ENCODE measurements at regions not wholly inside any gene's neighbourhood (a gene's known extent, or its start where the extent isn't known, plus 50 kb on each side); places are given as distances from the start of the nearest gene placed in this dataset.
"Not testable (repeated sequence)": the region's sequence is repeated elsewhere in the genome, so short reads cannot be mapped to it uniquely, and the experiment has no call there.

DNA sequence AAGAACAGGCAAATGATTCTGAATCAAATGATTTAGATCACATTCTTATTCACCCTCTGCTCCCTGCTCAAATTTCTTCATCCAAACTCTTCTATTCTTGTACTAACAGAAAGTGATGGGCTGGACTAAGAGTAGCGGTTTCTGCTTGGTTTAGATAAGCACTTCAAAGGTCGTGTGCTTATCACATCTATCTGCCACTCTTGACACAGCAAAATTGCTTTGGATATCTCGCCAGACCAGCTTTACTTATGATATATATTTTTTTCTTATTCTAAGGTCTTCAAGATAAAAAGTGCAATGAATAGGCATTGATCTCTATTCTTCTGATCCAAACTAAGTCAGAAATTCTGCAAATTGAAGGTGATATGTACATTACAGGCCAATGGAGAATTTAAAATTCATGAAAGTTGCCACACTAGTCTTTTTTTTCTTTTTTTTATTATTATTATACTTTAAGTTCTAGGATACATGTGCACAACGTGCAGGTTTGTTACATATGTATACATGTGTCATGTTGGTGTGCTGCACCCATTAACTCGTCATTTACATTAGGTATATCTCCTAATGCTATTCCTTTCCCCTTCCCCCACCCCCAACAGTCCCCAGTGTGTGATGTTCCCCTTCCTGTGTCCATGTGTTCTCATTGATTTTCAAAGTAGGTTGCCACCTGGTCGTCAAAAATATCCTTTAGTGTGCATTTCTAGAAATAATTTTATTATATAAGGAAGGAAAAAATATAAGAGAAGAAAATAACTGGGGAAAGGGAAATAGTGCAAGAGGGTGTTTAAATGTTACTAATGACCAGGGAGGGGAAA, 1941.0 kb upstream of the RAG2 start:
- Mint-ChIP-seq H3K27ac (no peak overlapping the region), H3K27me3 (no peaks in the 10 kb centered on the region), H3K4me1 (no peaks in the 10 kb centered on the region), H3K9me3 (no peaks in the 10 kb centered on the region), H3K36me3 (ENCODE audit: low read depth) (no peaks in the 10 kb centered on the region), H3K4me3 (no peak overlapping the region)
- ATAC-seq (no peak), DNase-seq (no peak)

DNA sequence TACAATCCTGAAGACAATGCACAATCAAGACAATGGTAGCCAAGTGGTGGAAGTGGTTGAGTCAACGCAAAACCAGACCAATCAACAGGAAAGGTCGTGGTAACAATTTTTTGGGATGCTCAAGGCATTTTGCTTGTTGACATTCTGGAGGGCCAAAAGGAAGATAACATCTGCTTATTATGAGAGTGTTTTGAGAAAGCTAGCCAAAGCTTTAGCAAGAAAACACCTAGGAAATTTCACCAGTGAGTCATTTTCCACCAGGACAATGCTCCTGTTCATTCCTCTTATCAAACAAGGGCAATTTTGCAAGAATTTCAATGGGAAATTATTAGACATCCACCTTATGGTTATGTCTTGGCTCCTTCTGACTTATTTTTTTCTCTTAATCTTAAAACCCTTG, 1932.2 kb upstream of the RAG2 start:
- Mint-ChIP-seq H3K4me1 (no peaks in the 10 kb centered on the region), H3K9me3 (peaks cover 14% of the 10 kb centered on the region), H3K36me3 (ENCODE audit: low read depth) (no peaks in the 10 kb centered on the region), H3K4me3 (no peak overlapping the region), H3K27me3 (no peaks in the 10 kb centered on the region), H3K27ac (no peak overlapping the region)
- ATAC-seq (no peak), DNase-seq (no peak)

GRCh38 chr11:38524945-38525344, 1926.9 kb upstream of the RAG2 start:
- Mint-ChIP-seq H3K27me3 (no peaks in the 10 kb centered on the region), H3K36me3 (ENCODE audit: low read depth) (no peaks in the 10 kb centered on the region), H3K27ac (no peak overlapping the region), H3K4me3 (no peak overlapping the region), H3K4me1 (no peaks in the 10 kb centered on the region), H3K9me3 (peaks cover 19% of the 10 kb centered on the region)
- DNase-seq (no peak), ATAC-seq (no peak)

- ATAC-seq, result no peak
Measured at GRCh38 chr11:38517991-38518390, 1920.0 kb upstream of the RAG2 start.

DNA sequence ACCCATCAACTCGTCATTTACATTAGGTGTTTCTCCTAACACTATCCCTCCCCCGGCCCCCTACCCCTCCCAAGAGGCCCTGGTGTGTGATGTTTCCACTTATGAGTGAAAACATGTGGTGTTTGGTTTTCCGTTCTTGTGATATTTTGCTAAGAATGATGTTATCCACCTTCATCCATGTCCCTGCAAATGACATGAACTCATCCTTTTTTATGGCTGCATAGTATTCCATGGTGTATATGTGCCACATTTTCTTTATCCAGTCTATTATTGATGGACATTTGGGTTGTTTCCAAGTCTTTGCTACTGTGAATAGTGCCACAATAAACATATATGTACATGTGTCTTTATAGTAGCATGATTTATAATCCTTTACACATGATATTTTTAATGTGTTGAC, 1914.8 kb upstream of the RAG2 start:
- peaks cover 16% of the 10 kb centered on the region for H3K9me3 Mint-ChIP-seq
- not testable (repeated sequence) for ATAC-seq; DNase-seq; H3K27me3 Mint-ChIP-seq; H3K4me1 Mint-ChIP-seq; H3K4me3 Mint-ChIP-seq; H3K36me3 Mint-ChIP-seq (ENCODE audit: low read depth); H3K27ac Mint-ChIP-seq

More at GRCh38 chr11:38517991-38518390, 1920.0 kb upstream of the RAG2 start:
- no peaks in the 10 kb centered on the region for H3K27me3 Mint-ChIP-seq
- no peaks in the 10 kb centered on the region for H3K4me1 Mint-ChIP-seq
- H3K4me3 Mint-ChIP-seq, result no peak overlapping the region
- peaks cover 15% of the 10 kb centered on the region for H3K9me3 Mint-ChIP-seq
- H3K36me3 Mint-ChIP-seq (ENCODE audit: low read depth), result no peaks in the 10 kb centered on the region
- DNase-seq, result no peak
- no peak overlapping the region for H3K27ac Mint-ChIP-seq

DNA sequence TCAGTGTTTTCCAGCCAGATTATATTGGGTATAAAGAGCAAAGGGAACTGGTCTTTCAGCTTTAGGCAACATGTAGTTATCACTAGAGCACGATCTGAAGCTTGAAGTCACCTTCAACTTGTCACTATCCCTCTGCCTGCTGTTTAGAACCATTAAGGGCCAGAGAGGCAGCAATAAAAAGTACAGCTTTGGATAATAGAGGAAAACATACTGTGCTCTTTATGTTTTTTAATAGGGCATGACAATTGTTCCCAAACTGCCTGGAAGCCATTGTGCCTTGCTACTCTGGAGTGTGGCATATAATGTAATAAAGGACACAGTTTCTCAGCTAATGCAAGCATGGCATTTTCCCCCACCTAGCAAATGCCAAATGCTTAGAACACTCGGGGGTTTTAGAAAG, 1912.0 kb upstream of the RAG2 start:
- ATAC-seq, result no peak
- Mint-ChIP-seq H3K9me3 (peaks cover 13% of the 10 kb centered on the region), H3K4me1 (no peaks in the 10 kb centered on the region), H3K27ac (no peak overlapping the region), H3K4me3 (no peak overlapping the region), H3K27me3 (no peaks in the 10 kb centered on the region), H3K36me3 (ENCODE audit: low read depth) (no peaks in the 10 kb centered on the region)
- no peak for DNase-seq

DNA sequence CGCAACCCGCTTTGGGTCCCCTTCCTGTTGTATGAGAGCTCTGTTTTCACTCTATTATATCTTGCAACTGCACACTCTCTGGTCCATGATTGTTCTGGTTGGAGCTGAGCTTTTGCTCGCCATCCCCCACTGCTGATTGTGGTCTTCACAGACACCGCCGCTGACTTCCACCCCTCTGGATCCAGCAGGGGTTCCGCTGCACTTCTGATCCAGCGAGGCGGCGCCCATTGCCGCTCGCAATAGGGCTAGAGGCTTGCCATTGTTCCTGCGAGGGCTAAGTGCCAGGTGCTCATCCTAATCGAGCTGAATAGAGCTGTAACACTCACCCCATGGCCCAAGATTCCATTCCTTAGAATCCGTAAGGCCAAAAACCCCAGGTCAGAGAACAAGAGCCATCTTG, 1905.8 kb upstream of the RAG2 start:
- ATAC-seq, result no peak
- Mint-ChIP-seq H3K27ac (no peak overlapping the region), H3K27me3 (no peaks in the 10 kb centered on the region), H3K9me3 (peaks cover 2% of the 10 kb centered on the region), H3K4me1 (no peaks in the 10 kb centered on the region), H3K36me3 (ENCODE audit: low read depth) (no peaks in the 10 kb centered on the region), H3K4me3 (no peak overlapping the region)
- DNase-seq, result no peak

DNA sequence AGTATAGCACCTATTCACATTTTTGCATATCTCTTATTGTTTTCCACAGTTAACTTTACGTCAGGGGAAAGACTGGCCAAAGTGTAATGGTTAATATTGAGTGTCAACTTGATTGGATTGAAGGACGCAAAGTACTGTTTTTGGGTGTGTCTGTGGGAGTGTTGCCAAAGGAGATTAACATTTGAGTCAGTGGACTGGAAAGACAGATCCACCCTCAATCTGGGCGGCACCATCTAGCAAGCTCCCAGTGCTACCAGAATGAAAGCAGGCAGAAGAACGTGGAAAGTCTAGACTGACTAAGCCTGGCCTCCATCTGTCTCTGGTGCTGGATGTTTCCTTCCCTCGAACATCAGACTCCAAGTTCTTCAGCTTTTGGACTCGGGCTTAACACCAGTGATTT, 1900.7 kb upstream of the RAG2 start:
- no peaks in the 10 kb centered on the region for H3K36me3 Mint-ChIP-seq (ENCODE audit: low read depth)
- H3K27ac Mint-ChIP-seq, result no peak overlapping the region

DNA sequence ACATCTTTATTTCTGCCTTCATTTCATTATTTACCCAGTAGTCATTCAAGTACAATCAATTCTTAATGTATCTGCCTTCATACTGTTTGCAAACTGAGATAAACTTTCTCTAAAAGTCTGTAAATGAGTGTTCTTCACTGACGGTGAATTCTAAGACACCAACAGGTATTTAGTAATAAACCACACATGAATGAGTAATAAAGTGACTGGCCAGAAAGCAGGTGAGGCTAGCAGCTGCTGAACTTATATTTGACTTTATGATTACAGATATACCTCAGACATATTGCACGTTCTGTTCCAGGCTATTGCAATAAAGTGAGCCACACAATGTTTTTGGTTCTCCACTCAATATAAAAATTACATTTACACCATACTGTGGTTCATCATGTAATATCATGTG, 1894.0 kb upstream of the RAG2 start:
- peaks cover 29% of the 10 kb centered on the region for H3K9me3 Mint-ChIP-seq
- no peaks in the 10 kb centered on the region for H3K36me3 Mint-ChIP-seq (ENCODE audit: low read depth)
- H3K4me3 Mint-ChIP-seq, result no peak overlapping the region
- ATAC-seq (no peak), DNase-seq (no peak)
- H3K27me3 Mint-ChIP-seq, result no peaks in the 10 kb centered on the region
- no peaks in the 10 kb centered on the region for H3K4me1 Mint-ChIP-seq
- H3K27ac Mint-ChIP-seq, result no peak overlapping the region

More for the DNA sequence above, 1900.7 kb upstream of the RAG2 start:
- no peak for ATAC-seq
- H3K4me1 Mint-ChIP-seq, result no peaks in the 10 kb centered on the region
- peaks cover 15% of the 10 kb centered on the region for H3K9me3 Mint-ChIP-seq
- no peaks in the 10 kb centered on the region for H3K27me3 Mint-ChIP-seq
- H3K4me3 Mint-ChIP-seq, result no peak overlapping the region
- no peak for DNase-seq

GRCh38 chr11:38481391-38481790, 1883.4 kb upstream of the RAG2 start:
- Mint-ChIP-seq H3K36me3 (ENCODE audit: low read depth) (no peaks in the 10 kb centered on the region), H3K4me1 (no peaks in the 10 kb centered on the region), H3K27me3 (no peaks in the 10 kb centered on the region), H3K9me3 (peaks cover 9% of the 10 kb centered on the region), H3K27ac (no peak overlapping the region), H3K4me3 (no peak overlapping the region)
- no peak for ATAC-seq
- DNase-seq, result no peak

DNA sequence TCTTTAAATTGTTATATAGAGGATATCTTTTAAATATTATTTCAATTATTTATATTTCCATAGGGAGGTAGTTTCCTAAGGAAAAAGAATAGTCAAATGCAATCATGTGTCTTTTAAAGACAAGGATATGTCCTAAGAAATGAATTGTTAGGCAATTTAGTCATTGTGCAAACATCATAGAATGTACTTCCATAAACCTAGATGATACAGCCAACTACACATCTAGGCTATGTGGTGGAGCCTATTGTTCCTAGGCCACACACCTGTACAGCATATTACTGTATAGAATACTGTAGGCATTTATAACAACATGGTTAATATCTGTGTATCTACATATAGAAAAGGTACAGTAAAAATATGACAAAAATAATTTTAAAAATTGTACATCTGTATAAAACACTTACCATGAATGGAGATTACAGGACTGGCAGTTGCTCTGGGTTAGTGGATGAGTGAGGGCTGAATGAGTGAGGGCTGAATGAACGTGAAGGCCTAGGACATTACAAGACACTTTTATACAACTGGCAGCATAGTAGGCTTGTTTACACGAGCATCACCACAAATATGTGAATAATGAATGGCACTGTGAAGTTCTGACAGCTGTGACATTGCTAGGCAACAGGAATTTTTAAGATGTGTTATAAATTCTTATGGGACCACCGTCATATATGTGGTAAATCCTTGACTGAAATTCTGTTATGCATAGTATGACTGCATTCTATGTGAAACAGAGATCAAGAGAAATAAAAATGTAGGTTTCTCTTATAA, 1879.0 kb upstream of the RAG2 start:
- Mint-ChIP-seq H3K4me1 (no peaks in the 10 kb centered on the region), H3K36me3 (ENCODE audit: low read depth) (no peaks in the 10 kb centered on the region), H3K27me3 (no peaks in the 10 kb centered on the region), H3K27ac (no peak overlapping the region), H3K4me3 (no peak overlapping the region), H3K9me3 (peaks cover 11% of the 10 kb centered on the region)
- ATAC-seq (no peak), DNase-seq (no peak)

DNA sequence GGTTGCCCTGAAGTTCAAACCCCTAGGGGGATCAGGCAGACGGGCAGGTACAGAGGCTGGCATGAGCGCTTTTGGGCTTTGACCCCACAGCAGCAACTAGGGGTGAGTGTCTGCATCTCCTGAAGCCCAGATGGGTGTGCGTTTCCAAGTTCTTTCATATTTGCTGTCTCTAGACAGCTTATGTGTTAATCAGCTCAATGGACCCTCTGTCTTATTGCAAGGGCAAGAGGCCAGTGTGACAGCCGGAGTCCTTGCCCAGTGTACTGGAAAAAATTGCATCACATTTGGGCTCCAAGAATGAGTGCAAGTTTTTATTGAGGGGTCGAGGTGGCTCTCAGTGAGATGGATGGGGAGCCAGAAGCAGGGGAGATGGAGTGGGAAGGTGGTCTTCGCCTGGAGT, 1863.7 kb upstream of the RAG2 start:
- Mint-ChIP-seq H3K4me1 (no peaks in the 10 kb centered on the region), H3K36me3 (ENCODE audit: low read depth) (no peaks in the 10 kb centered on the region), H3K9me3 (peaks cover 8% of the 10 kb centered on the region), H3K4me3 (no peak overlapping the region), H3K27me3 (no peaks in the 10 kb centered on the region), H3K27ac (no peak overlapping the region)
- no peak for ATAC-seq
- no peak for DNase-seq

DNA sequence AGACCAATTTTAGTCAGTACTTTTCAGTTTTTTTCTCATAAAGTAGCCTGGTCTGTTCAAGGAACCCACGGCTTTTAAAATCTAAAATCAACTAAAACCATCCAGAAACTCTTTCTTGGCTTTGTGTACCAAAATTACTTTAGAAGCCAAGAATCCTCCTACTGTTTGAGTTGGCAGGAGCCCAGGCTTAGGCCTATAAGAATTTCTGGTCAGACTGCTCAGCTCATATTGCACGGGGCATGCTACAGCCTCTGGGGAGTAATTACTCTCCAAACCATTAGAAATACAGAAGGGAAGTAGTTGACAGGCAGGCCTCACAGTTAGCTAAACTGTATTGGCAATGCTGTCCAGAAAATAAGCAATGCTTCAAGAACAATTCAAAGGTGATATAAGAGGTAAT, 1862.9 kb upstream of the RAG2 start:
- no peaks in the 10 kb centered on the region for H3K4me1 Mint-ChIP-seq
- no peaks in the 10 kb centered on the region for H3K36me3 Mint-ChIP-seq (ENCODE audit: low read depth)
- DNase-seq, result no peak
- no peak overlapping the region for H3K4me3 Mint-ChIP-seq
- H3K27me3 Mint-ChIP-seq, result no peaks in the 10 kb centered on the region
- no peak overlapping the region for H3K27ac Mint-ChIP-seq
- ATAC-seq, result no peak
- H3K9me3 Mint-ChIP-seq, result peaks cover 5% of the 10 kb centered on the region

DNA sequence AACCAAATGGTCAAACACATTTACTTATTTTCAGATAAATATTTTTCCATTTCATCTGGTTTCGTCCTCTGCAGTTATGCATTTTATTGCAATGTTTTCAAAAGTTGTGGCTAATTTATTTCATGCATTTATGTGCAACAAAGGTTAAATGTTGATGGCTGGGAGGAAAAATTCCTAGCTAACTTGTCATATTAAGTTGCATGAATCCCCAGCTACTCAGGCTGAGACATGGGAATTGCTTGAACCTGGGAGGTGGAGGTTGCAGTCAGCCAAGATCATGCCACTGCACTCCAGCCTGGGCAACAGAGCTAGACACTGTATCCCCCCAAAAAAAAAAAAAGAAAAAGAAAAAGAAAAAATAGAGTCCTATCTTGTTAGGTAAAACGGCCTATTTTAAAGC, 1862.4 kb upstream of the RAG2 start:
- DNase-seq (no peak), ATAC-seq (no peak)
- H3K9me3 Mint-ChIP-seq, result peaks cover 5% of the 10 kb centered on the region
- no peaks in the 10 kb centered on the region for H3K4me1 Mint-ChIP-seq
- no peak overlapping the region for H3K4me3 Mint-ChIP-seq
- H3K27me3 Mint-ChIP-seq, result no peaks in the 10 kb centered on the region
- no peak overlapping the region for H3K27ac Mint-ChIP-seq
- no peaks in the 10 kb centered on the region for H3K36me3 Mint-ChIP-seq (ENCODE audit: low read depth)

- Mint-ChIP-seq H3K27me3 (no peaks in the 10 kb centered on the region), H3K36me3 (ENCODE audit: low read depth) (no peaks in the 10 kb centered on the region), H3K9me3 (peaks cover 4% of the 10 kb centered on the region), H3K27ac (no peak overlapping the region), H3K4me3 (no peak overlapping the region), H3K4me1 (no peaks in the 10 kb centered on the region)
- DNase-seq (no peak), ATAC-seq (no peak)
Measured at GRCh38 chr11:38456371-38456770, 1858.3 kb upstream of the RAG2 start.
